ENCODE measurements at regions not wholly inside any gene's neighbourhood (a gene's known extent, or its start where the extent isn't known, plus 50 kb on each side); places are given as distances from the start of the nearest gene placed in this dataset.

- no peak for TF ChIP-seq ZNF701 (tag by site-specific recombination; IDR thresholded peaks at IDR 0.05)
- TF ChIP-seq, protein P1, sequence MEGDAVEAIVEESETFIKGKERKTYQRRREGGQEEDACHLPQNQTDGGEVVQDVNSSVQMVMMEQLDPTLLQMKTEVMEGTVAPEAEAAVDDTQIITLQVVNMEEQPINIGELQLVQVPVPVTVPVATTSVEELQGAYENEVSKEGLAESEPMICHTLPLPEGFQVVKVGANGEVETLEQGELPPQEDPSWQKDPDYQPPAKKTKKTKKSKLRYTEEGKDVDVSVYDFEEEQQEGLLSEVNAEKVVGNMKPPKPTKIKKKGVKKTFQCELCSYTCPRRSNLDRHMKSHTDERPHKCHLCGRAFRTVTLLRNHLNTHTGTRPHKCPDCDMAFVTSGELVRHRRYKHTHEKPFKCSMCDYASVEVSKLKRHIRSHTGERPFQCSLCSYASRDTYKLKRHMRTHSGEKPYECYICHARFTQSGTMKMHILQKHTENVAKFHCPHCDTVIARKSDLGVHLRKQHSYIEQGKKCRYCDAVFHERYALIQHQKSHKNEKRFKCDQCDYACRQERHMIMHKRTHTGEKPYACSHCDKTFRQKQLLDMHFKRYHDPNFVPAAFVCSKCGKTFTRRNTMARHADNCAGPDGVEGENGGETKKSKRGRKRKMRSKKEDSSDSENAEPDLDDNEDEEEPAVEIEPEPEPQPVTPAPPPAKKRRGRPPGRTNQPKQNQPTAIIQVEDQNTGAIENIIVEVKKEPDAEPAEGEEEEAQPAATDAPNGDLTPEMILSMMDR (tag by site-specific recombination; IDR thresholded peaks at IDR 0.05) = no peak
- TF ChIP-seq PBX3 (CRISPR knock-in tag; IDR thresholded peaks at IDR 0.05) = no peak
- TF ChIP-seq ZNF292 (tag by site-specific recombination; IDR thresholded peaks at IDR 0.05; ENCODE audit: borderline replicate concordance, low read depth) = no peak
- no peak for TF ChIP-seq ZNF629 (tag by site-specific recombination; IDR thresholded peaks at IDR 0.05)
- TF ChIP-seq ZEB2 (tag by site-specific recombination; IDR thresholded peaks at IDR 0.05) = no peak
Observed at GRCh38 chr4:157575339-157575738, 354.8 kb downstream of the GRIA2 start.
